Stimulated activated naive CD8-positive, alpha-beta T cell treated with anti-CD3 and anti-CD28 coated beads, Interleukin-15, amount 100 ng/mL, for 72 hours (primary cell): ENCODE measurements at regions not wholly inside any gene's neighbourhood (a gene's known extent, or its start where the extent isn't known, plus 50 kb on each side); places are given as distances from the start of the nearest gene placed in this dataset.

Experiments used
- ATAC-seq: fragments of 150-1000 bp; cut with Tn5 transposase; 2 replicates; pipeline ENCODE4 v1.10.0; 2021; ENCODE audit warnings: mild to moderate bottlenecking, moderate library complexity
- DNase-seq, 2 donors: peaks; one replicate each; pipeline ENCODE4 v3.0.0; 2021 to 2022
- H3K27ac Mint-ChIP-seq, 2 donors: one replicate each; pipeline ENCODE4 v1.8.0; 2022; ENCODE audit warnings: mild to moderate bottlenecking in 2 of 2, mixed read lengths in 2 of 2, moderate library complexity in 2 of 2
- H3K27me3 Mint-ChIP-seq: one replicate; pipeline ENCODE4 v1.8.0; 2022; ENCODE audit warnings: mixed read lengths
- H3K4me1 Mint-ChIP-seq: one replicate; pipeline ENCODE4 v1.8.0; 2022; ENCODE audit warnings: mild to moderate bottlenecking, mixed read lengths
- H3K4me3 Mint-ChIP-seq, 2 donors: one replicate each; pipeline ENCODE4 v1.8.0; 2022; ENCODE audit warnings: mild to moderate bottlenecking in 2 of 2, mixed read lengths in 2 of 2, moderate library complexity in 1 of 2
- H3K9me3 Mint-ChIP-seq, 2 donors: one replicate each; pipeline ENCODE4 v1.8.0; 2022; ENCODE audit warnings: mixed read lengths in 2 of 2

DNA sequence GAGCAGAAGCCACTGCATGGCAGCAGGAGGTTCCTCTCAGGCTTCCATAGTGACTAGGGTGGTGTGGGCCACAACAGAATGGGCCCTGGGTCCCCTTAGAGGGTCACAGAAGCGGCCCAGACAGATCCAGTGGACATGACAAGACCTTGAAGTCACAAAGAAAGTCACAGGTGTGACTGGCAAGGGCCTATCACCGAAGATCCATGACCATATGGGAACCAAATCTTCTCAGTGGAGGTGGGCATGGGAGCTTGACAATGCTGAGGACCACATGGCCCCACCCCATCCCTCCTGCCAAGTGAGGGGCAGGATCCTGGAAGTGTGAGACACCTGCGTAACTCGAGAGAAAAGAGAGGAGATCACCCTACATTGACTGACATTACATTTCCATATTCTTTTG, 332.4 kb downstream of the MSX2 start:
- ATAC-seq = no peak
- H3K9me3 Mint-ChIP-seq = no peaks in the 10 kb centered on the region
- H3K27ac Mint-ChIP-seq = no peak overlapping the region
- peaks cover 37% of the 10 kb centered on the region for H3K27me3 Mint-ChIP-seq
- DNase-seq = no peak
- peaks cover 8% of the 10 kb centered on the region for H3K4me1 Mint-ChIP-seq
- H3K4me3 Mint-ChIP-seq = no peak overlapping the region

DNA sequence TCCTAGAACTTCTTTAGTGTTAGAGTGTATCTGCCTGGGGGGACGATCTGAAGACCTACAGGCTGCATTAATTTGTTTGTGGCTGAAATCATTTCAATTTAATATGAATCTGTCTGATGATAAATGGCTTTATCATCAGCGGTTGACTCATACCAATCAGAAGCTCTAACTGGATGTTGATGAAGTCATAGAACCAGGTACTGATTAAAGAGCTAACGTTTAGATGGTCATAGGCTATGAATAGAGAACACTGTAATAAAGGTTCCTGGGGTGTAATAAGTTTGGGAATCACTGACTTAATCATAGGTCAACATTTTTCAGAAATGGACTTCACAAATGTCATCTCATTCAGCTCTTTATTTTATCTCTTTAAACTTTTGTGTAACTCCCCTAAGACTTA, 329.9 kb downstream of the MSX2 start:
- ATAC-seq = no peak
- no peaks in the 10 kb centered on the region for H3K9me3 Mint-ChIP-seq
- no peak overlapping the region for H3K27ac Mint-ChIP-seq
- no peak overlapping the region for H3K4me3 Mint-ChIP-seq
- no peaks in the 10 kb centered on the region for H3K4me1 Mint-ChIP-seq
- peaks cover 27% of the 10 kb centered on the region for H3K27me3 Mint-ChIP-seq
- DNase-seq = no peak

DNA sequence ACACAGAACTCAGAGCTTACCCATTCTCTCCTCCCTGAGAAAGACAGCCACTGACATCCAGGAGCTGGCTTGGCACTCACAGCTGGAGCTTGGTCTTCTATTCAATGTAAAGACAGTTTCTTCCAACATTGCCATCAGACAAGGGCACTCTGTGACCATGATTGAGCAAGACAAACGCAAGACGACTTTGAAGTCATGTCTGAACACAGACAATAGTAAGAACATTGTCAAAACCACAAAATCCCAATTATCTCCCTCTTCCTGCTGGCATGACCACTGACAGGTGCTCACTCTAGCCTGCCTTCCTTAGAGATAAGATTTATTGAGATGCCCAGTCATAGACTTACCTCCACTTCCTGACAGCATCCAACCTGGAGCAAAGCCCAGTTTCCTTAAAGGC, 328.0 kb downstream of the MSX2 start:
- ATAC-seq (no peak), DNase-seq (no peak)
- Mint-ChIP-seq H3K9me3 (no peaks in the 10 kb centered on the region), H3K4me3 (no peak overlapping the region), H3K4me1 (no peaks in the 10 kb centered on the region), H3K27me3 (peaks cover 21% of the 10 kb centered on the region), H3K27ac (no peak overlapping the region)

GRCh38 chr5:175047048-175047447, 322.7 kb downstream of the MSX2 start:
- no peaks in the 10 kb centered on the region for H3K9me3 Mint-ChIP-seq
- H3K27me3 Mint-ChIP-seq = peaks cover 18% of the 10 kb centered on the region
- H3K4me1 Mint-ChIP-seq = no peaks in the 10 kb centered on the region
- ATAC-seq = no peak
- H3K27ac Mint-ChIP-seq = no peak overlapping the region
- DNase-seq = no peak
- no peak overlapping the region for H3K4me3 Mint-ChIP-seq

- Mint-ChIP-seq H3K27ac (no peak overlapping the region), H3K4me3 (no peak overlapping the region), H3K9me3 (no peaks in the 10 kb centered on the region), H3K27me3 (peaks cover 23% of the 10 kb centered on the region), H3K4me1 (no peaks in the 10 kb centered on the region)
- ATAC-seq (no peak), DNase-seq (no peak)
These were observed 321.4 kb downstream of the MSX2 start for GRCh38 chr5:175045820-175046219.

DNA sequence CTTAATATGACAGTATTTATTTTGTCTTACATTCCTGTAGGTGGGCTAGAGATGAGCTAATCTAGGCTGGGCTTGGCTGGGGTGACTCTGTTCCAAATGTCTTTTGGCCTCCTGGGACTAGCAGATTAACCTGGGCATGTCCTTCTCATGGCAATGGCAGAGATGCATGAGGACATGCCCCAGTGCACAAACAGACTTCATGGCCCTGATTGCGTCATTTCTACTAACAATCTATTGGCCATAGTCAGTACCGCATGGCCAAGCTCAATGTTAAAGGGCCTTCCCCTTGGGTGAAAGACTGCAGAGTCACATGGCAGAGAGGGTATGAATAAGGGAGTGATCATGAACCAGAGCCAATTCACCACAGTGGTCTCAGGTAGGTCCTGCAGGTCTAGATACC, 313.4 kb downstream of the MSX2 start:
- peaks cover 10% of the 10 kb centered on the region for H3K27me3 Mint-ChIP-seq
- H3K9me3 Mint-ChIP-seq = no peaks in the 10 kb centered on the region
- H3K4me3 Mint-ChIP-seq = no peak overlapping the region
- ATAC-seq (no peak), DNase-seq (no peak)
- H3K27ac Mint-ChIP-seq = no peak overlapping the region
- no peaks in the 10 kb centered on the region for H3K4me1 Mint-ChIP-seq

DNA sequence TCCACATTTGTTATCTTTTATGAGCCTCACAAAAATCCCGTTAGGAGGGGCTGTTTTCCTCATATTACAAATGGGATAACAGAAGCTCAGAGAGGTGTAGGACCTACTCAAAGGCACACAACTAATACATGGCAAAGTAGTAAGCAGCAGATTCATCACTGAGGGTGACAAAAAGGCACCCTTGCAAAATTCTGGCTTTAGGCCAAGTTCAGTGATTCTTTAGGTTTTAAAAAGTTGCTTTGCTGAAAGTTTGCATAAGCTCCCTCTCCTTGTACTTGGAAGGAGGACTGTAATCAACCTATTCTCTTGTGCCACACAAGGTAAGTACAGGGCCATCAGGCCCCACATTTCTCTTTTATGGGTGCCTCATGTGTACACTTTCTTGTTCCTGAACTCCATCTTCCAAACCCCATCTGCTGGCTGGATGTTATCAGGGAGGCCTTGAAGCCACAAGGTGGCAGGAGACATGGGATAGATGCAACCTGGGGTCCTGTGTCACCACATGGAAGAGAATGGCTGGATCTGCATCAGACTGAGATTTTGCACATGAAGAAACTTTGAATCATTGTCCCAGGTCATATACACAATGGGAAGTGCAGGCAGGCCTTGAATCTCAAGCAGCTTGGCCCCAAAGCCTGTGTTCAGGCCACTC, 311.6 kb downstream of the MSX2 start:
- H3K4me1 Mint-ChIP-seq = no peaks in the 10 kb centered on the region
- no peak overlapping the region for H3K4me3 Mint-ChIP-seq

GRCh38 chr5:175034924-175035323, 310.5 kb downstream of the MSX2 start:
- Mint-ChIP-seq H3K27me3 (peaks cover 7% of the 10 kb centered on the region), H3K4me1 (no peaks in the 10 kb centered on the region), H3K4me3 (no peak overlapping the region), H3K27ac (no peak overlapping the region), H3K9me3 (no peaks in the 10 kb centered on the region)
- DNase-seq (no peak), ATAC-seq (no peak)

More for the DNA sequence above, 311.6 kb downstream of the MSX2 start:
- Mint-ChIP-seq H3K9me3 (no peaks in the 10 kb centered on the region), H3K27ac (no peak overlapping the region), H3K27me3 (peaks cover 7% of the 10 kb centered on the region)
- no peak for DNase-seq
- ATAC-seq = no peak

DNA sequence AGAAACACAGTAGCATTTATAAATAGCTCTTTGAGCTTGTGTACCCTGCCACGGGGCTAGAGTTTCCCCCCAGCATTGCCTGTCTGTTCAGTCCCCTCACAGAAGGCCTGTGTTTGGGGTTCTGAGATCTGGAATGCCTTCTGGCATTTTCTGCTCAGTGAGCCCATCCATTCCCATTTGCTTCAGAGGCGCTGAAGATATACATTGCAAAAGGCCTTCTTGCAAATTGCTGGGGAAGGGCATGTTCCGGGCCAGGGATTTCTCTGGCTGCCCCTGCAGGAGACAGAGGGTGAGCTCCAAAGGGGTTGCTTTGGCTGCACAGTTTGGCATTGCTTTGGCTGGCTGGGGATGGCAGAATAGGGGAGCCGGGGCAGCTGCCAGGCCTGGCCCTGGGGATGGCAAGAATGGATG, 308.4 kb downstream of the MSX2 start:
- Mint-ChIP-seq H3K4me3 (no peak overlapping the region), H3K9me3 (no peaks in the 10 kb centered on the region), H3K4me1 (no peaks in the 10 kb centered on the region), H3K27me3 (peaks cover 7% of the 10 kb centered on the region), H3K27ac (peak overlapping the region in 1 of 2 donors; percentile 51)
- no peak for DNase-seq
- ATAC-seq = no peak

DNA sequence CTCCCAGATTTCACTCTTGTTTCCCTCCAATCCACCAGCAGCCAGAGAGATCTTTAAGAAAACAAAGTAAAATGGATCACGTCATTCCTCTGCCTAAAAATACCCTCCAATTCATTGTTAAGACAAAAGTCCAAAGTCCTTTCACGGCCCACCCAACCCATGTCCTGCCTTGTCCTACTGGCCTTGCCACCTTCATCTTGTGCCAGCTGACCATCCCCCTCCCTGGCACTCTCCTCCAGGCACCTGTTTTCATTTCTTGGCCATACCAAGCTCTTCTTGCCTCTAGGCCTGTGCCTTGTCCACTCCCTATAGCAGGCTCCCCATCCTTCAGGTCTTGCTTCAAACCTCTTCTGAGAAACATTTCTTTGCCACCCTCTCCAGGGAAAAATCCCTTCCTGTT, 307.6 kb downstream of the MSX2 start:
- H3K27ac Mint-ChIP-seq = no peak overlapping the region
- H3K9me3 Mint-ChIP-seq = no peaks in the 10 kb centered on the region
- H3K27me3 Mint-ChIP-seq = peaks cover 7% of the 10 kb centered on the region
- H3K4me1 Mint-ChIP-seq = no peaks in the 10 kb centered on the region
- no peak for DNase-seq
- no peak for ATAC-seq
- H3K4me3 Mint-ChIP-seq = no peak overlapping the region

DNA sequence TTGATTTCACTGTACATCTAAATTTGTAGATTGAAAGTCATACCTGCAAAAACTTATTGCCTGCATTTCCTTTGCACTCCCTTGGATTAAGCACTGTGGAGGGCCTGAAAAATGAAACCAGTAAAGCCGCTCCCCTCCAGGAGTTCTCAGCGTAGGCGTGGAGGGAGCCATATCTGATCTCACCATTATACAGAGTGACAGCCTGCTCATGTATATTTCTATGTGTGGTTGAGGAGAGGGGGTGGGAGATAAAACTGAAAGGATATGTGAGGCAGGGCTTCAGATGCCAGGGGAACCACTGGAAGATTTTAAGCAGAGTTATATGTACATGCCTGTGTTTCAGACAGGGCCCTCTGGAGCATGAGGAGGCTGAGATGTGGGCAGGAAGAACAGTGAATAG, 303.0 kb downstream of the MSX2 start:
- no peak overlapping the region for H3K27ac Mint-ChIP-seq
- no peak overlapping the region for H3K4me3 Mint-ChIP-seq
- no peaks in the 10 kb centered on the region for H3K4me1 Mint-ChIP-seq

GRCh38 chr5:175025077-175025476, 300.7 kb downstream of the MSX2 start:
- H3K27me3 Mint-ChIP-seq = peaks cover 10% of the 10 kb centered on the region
- H3K9me3 Mint-ChIP-seq = peaks cover 5 to 17% of the 10 kb centered on the region in 2 donors
- no peak overlapping the region for H3K4me3 Mint-ChIP-seq
- no peak for DNase-seq
- no peak for ATAC-seq
- H3K27ac Mint-ChIP-seq = no peak overlapping the region
- no peaks in the 10 kb centered on the region for H3K4me1 Mint-ChIP-seq

More for the DNA sequence above, 303.0 kb downstream of the MSX2 start:
- Mint-ChIP-seq H3K27me3 (peaks cover 16% of the 10 kb centered on the region), H3K9me3 (peaks cover 5 to 17% of the 10 kb centered on the region in 2 donors)
- no peak for DNase-seq
- ATAC-seq = no peak

DNA sequence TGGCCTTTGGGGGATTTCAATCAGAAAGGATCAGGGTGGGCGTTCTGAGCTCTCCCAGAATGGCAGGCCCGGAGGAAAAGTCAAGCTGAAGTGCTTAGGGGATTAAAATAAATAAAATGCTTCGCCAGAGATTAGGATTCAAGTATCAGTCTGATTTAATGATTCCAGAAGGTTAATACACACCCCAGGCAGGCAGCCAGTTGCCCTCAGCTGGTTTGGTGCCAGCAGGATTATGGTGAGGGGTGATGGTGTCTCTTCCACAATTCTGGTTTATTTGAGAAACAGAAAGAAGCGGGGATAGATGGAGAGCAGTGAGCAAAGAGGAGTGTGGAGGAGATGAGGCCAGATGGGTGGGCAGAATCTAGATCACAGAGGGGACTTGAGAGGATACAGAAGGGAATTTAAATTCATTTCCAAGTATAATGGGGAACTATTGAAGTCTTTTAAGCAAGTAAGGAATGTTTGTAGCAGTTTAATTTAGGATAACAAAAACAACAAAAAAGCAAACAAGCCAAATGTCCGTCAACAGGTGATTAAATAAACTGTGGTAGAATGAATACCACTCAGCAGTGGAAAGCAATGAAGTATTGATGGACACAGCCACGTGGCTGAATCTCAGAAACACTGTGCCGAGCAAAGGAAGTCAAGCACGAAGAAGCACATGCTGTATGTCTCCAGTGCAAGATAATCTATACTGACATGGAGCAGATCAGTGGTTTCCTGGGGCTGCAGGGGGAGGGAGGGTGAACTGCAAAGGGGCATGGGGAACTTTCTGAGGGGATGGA, 297.7 kb downstream of the MSX2 start:
- H3K27ac Mint-ChIP-seq = no peak overlapping the region

DNA sequence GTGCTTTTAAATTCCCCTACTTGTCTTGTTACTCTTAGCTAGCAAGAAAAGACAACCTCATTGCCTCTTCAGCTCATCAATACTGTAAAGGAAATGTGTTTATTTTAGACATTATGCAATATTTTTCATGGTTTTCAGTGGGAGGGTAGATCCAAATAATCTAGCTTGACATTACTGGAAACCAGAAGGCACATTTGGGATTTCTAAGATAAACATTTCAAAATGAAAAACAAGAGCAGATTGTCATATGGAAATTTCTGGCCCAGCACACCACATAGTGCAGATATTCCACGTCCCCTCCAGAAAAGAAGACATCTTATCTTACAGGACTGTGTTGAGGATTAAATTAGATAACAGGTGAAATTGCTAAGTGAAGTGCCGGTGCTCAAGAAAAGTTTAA, 296.9 kb downstream of the MSX2 start:
- Mint-ChIP-seq H3K27me3 (peaks cover 7% of the 10 kb centered on the region), H3K9me3 (peaks cover 5 to 17% of the 10 kb centered on the region in 2 donors), H3K4me1 (no peaks in the 10 kb centered on the region), H3K4me3 (no peak overlapping the region), H3K27ac (no peak overlapping the region)
- DNase-seq (no peak), ATAC-seq (no peak)

More for the DNA sequence above, 297.7 kb downstream of the MSX2 start:
- Mint-ChIP-seq H3K4me1 (no peaks in the 10 kb centered on the region), H3K9me3 (peaks cover 5 to 17% of the 10 kb centered on the region in 2 donors), H3K4me3 (no peak overlapping the region), H3K27me3 (peaks cover 10% of the 10 kb centered on the region)
- DNase-seq (no peak), ATAC-seq (no peak)

GRCh38 chr5:175015028-175015685, 290.8 kb downstream of the MSX2 start:
- H3K4me1 Mint-ChIP-seq = no peaks in the 10 kb centered on the region
- peaks cover 16% of the 10 kb centered on the region for H3K27me3 Mint-ChIP-seq
- no peaks in the 10 kb centered on the region for H3K9me3 Mint-ChIP-seq
- DNase-seq (no peak), ATAC-seq (no peak)
- H3K27ac Mint-ChIP-seq = no peak overlapping the region
- H3K4me3 Mint-ChIP-seq = no peak overlapping the region

DNA sequence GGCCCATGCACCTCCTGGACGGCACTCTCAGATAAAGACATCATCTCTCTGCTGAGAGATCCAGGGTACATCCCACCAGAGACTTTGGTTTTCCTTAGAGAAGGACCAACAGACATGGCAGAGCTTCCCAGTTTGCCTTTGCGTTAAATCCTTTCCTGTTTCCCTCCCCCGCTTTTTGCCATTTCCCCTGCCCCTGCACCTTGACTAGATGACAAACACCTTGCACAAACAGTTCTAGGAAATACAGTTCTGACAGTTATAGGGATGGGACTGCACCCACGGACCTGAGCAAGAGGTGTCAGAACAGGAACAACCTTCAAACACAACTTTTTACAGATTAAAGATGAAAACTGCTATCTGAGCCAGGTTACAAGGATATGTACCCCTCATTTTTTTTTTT, 288.9 kb downstream of the MSX2 start:
- ATAC-seq (no peak), DNase-seq (no peak)
- H3K4me1 Mint-ChIP-seq = no peaks in the 10 kb centered on the region
- H3K9me3 Mint-ChIP-seq = no peaks in the 10 kb centered on the region
- no peak overlapping the region for H3K4me3 Mint-ChIP-seq
- no peak overlapping the region for H3K27ac Mint-ChIP-seq
- H3K27me3 Mint-ChIP-seq = peaks cover 16% of the 10 kb centered on the region
